Stimulated activated CD4-positive, alpha-beta T cell treated with anti-CD3 and anti-CD28 coated beads, Interleukin-2, amount 100 ng/mL, for 24 hours (primary cell): ENCODE measurements at regions not wholly inside any gene's neighbourhood (a gene's known extent, or its start where the extent isn't known, plus 50 kb on each side); places are given as distances from the start of the nearest gene placed in this dataset.
"Not testable (repeated sequence)": the region's sequence is repeated elsewhere in the genome, so short reads cannot be mapped to it uniquely, and the experiment has no call there.

Experiments
- DNase-seq, 2 donors: peaks; one replicate each; pipeline ENCODE4 v3.0.0-alpha.2; 2020

DNA sequence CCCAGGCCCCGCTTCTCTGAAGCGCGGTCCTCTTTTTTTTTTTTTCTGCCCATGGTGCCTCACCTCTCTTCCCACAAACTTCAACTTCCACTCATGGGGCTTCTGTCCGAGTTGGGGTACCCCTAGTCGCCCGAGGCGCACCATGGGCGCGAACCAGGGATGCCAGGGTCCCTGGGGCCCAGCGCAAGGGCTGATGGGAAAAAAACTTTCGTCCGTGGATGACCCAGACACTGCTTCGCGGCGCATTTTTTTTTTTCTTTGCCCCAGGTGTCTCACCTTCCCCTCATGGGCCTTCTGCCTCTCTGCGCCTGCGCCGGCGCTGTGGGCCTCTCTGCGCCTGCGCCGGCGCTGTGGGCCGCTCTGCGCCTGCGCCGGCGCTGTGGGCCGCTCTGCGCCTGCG lies 1268.8 kb downstream of the FOXD4L5 start:
- not testable (repeated sequence) for DNase-seq

DNA sequence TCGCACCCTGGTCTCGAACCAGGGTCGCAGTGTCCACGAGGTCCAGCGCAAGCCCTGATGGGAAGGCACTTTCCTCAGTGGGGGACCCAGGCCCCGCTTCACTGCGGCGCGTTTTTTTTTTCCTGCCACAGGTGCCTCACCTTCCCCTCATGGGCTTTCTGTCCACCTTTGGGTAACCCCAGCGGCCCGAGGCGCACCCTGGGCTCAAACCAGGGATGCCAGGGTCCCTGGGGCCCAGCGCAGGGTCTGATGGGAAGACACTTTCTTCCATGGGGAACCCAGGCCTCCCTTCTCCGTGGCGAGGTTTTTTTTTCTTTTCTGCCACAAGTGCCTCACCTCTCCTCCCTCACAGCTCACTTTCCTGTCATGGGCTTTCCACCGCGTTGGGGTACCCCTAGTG lies 1269.9 kb downstream of the FOXD4L5 start:
- no peak for DNase-seq

DNA sequence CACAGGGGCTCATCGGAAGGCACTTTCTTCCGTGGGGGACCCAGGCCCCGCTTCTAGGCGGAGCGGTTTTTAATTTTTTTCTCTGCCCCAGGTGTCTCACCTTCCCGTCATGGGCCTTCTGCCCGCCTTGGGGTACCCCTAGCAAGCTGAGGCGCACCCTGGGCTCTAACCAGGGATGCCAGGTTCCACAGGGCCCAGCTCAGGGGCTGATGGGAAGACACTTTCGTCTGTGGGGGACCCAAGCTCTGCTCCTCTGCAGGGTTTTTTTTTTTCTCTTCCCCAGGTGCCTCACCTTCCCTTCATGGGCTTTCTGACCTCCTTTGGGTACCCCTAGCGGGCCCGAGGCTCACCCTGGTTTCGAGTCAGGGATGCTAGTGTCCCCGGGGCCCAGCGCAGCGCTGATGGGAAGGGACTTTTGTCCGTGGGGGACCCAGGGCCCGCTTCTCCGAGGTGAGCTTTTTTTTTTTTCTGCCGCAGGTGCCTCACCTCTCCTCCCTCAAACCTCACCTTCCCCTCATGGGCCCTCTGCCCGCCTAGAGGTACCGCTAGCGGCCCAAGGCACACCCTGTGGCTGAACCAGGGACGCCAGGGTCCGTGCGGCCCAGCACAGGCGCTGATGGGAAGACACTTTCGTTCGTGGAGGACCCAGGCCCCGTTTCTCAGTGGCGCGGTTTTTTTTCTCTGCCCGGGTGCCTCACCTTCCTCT lies 1270.5 kb downstream of the FOXD4L5 start:
- not testable (repeated sequence) for DNase-seq

DNA sequence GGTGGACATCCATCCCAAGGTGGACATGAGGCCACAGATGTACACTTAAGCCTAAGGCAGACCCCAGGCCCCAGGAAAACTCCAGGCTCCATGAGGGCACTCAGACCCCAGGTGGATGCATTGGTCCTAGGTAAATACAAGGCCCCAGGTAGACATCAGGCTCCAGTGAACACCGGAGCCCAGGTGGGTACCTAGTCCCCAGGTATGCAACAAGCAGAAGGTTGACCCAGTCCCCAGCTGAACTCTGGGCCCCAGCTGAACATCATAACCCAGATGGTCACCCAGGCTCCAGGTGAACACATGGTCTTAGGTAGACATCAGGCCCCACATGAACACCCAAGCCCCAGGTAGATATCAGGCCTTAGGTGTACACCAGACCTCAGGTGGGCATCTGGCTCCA lies 1271.9 kb downstream of the FOXD4L5 start:
- not testable (repeated sequence) for DNase-seq

DNA sequence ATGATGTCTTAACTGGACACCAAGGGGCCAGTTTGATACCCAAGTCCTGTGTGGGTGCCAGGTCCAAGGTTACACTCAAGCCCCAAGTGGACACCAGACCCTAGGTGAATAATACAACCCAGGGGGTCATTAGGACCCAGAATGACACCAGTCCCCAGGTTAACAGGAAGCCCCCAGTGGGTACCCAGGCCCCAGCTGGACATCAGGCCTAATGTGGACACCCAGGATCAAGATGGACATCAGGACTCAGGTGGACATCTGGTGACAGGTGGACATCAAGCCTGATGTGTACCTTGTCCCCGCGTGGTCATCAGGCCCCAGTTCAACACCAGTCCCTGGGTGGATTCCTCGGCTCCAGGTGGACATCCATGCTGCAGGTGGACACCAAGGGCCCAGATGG lies 1273.0 kb downstream of the FOXD4L5 start:
- DNase-seq, result not testable (repeated sequence)

DNA sequence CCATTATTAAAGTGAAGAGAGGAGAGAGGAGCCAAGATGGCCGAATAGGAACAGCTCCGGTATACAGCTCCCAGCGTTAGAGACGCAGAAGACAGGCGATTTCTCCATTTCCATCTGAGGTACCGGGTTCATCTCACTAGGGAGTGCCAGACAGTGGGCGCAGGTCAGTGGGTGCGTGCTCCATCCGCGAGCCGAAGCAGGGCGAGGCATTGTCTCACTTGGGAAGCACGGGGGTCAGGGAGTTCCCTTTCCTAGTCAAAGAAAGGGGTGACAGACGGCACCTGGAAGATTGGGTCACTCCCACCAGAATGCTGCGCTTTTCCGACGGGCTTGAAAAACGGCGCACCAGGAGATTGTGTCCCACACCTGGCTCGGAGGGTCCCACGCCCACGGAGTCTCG lies 1305.3 kb downstream of the FOXD4L5 start:
- DNase-seq, result not testable (repeated sequence)
